NCI-H510A treated with DMSO at 0.1 percent for 48 hours (cell line): ENCODE measurements at regions not wholly inside any gene's neighbourhood (a gene's known extent, or its start where the extent isn't known, plus 50 kb on each side); places are given as distances from the start of the nearest gene placed in this dataset.

Experiments used
- DNase-seq: peaks from one replicate; lab custom pipeline; 2025; lab: John Stamatoyannopoulos, UW

DNA sequence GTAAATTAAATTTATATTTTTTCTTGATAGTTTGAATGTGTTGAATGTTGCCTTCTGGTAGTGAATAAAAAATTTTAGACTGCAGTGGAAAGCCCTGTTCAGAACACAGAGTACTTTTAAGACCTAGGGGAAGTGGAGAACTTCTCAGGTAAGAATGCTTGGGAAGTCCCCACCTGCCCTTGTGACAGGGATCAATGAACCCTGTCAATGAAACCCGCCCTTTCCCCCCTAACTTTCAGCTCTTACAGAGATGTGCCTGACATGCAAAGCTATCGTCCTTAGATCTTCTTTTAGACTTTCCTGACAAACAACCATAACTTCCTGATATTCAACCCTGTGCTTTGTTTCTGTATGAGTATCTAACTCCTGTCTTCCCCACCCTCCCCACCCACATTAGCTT is 562.7 kb downstream of the TLE4 start:
- no peak for DNase-seq

DNA sequence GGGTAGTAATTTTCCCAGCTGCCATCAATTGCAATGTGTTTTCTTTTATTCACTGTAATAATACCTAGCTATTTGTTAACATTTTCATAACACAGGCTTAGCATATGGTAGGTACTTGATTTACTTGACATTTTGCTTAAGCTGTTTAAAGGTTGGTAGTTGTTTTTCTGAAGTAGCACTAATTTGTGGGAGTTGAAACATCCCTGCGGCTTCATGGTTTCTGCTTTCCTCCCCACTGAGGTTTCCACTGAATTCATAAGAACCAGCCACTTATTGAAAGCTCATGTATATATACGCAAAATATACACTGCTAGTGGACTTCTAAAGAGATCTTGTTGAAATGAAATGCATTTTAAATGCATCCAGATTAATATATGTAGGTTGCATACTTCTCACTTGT is 559.9 kb downstream of the TLE4 start:
- DNase-seq, result no peak

DNA sequence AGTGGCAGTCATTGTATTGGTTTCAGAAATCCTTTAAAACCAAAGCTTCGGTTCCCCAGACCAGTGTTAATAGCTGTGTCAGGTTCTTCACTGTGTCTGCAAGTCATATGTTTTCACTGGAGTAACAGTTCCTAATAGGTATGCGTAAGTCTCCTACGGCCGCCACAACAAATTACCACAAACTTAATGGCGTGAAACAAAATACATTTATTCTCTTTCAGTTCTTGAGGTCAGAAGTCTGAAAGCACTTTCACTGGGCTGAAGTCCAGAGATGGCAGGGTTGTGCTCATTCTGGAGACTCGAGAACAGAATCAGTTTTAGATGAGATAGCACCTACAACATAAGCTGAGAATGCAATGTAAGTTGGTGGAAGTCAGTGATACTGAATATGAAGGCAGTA is 556.2 kb downstream of the TLE4 start:
- no peak for DNase-seq

DNA sequence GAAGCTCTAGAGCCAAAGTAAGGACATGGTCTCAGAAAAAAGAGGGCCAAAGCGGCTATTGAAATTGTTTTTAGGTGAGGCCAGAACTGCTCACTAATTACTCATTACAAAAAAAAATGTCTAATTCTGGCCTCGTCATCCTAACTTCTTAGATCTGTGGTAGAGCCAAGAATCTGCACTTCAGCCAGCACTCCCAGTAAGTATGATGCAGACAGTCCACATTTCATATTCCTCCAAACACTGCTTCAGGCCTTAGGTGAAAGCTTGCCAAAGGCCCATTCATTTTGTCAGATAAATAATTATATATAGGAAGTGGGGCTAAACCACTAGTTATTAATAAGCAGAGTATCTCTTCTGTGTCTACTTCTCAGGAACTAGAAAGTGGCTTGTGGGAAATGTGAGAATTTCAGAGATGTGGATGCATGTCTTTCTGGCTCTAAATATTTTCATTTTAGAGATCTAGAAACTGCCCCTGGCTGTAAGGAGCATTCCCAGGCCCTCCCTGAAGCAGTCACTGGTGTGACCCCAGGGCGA is 554.0 kb downstream of the TLE4 start:
- no peak for DNase-seq

DNA sequence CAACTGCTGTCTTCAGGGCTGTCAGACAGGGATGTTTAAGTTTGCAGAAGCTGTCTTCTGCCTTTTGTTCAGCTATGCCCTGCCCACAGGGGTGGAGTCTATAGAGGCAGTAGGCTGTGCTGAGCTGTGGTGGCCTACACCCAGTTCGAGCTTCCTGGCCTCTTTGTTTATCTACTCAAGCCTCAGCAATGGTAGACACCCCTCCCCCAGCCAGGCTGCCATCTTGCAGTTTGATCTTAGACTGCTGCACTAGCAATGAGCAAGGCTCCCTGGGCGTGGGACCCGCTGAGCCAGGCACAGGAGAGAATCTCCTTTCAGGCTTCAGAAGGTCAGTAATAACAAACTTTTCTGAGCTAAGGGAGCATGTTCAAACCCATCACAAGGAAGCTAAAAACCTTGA is 545.3 kb downstream of the TLE4 start:
- DNase-seq, result no peak

DNA sequence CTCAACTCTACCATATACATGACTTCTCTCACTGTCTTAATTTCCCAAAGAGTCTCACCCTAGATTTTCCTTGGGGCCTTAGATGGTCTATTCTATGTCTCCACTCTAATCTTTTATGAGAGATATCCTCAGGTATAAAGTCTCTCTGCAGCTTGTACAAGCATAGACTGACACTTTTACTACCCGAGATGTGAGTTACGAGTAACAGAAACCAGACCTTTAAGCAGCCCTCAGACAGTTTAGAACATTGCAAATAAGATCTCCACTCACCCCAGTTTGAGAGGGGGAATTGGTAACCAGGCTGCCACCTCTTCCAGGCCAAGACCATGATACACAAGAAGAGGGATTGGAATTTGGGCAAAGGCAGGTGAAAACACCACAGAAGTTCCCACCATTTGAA is 542.5 kb downstream of the TLE4 start:
- DNase-seq, result no peak

DNA sequence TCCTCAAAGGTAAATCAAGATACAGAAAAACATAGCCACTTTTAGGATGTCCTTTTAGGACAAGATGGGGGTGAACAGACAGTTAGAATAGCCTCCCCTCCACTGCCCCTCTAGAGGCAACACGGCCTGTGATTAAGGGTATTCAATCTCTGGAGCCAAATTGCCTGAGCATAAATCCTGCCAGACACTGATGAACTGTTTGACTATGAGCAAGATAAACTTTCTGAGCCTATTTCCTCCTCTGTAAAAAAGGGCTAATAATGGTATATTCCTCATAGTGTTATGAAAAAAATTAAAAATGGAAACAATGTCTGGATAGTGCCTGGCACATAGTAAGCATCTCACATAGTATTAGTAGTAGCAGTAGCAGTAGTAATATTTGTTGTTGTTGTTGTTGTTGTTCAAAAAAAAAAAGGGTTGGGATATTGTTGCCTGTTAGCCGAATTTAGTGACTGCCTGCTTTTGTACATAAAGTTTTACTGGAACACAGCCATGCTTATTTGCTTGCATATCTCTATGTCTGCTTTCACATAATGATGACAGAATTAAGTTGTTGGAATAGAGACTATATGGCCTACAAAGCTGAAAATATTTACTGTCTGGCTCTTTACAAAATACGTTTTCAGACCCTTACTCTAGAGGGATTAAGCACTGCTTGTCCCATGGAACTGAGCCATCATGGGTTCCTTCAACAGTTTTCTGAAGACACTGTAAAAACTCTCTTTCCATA is 536.3 kb downstream of the TLE4 start:
- DNase-seq, result no peak

DNA sequence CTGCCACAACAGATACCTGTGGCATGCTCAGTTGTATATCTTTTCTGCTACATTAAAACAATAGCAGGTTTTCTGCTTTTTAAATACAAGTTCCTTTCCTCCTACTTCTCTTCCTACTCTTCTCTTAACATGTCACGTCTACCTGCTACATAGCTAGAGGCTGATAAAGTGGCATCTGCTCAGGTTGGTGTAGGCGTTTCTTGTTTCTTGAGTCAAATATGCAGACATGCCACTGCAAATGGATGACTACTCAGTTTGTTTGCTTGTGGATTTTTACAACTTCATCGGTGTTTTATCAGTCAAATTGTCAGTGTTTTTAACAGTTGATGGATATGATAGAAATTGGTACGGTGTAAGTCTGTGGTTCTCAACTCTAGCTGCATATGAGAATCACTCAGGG is 525.7 kb downstream of the TLE4 start:
- DNase-seq, result no peak

DNA sequence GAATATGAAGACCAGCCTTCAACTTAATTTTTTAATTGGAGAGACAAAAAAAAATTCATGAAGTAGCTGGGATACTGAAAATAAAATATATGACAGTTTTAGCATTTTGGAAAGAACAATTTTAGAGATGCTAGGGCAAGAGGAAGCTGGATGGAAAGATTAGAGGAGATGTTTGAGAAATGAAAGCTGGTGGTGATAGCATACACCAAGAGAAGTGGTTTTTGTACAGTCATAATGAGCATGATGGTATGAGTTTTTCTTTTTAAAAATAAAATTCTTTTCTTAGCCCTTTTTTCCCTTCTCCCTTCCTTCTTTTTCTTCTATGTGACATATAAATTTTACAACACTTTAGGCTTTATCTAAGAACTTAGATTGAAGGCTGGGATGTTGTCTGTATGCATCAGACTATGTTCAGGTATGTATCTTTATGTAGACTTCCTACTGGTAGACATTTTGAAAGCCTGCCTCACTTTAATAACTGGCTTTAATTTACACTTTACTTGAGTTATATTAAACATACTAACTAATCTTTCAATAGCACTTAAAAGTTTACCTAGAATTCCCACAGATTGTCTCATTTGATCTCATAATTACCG is 522.5 kb downstream of the TLE4 start:
- no peak for DNase-seq

DNA sequence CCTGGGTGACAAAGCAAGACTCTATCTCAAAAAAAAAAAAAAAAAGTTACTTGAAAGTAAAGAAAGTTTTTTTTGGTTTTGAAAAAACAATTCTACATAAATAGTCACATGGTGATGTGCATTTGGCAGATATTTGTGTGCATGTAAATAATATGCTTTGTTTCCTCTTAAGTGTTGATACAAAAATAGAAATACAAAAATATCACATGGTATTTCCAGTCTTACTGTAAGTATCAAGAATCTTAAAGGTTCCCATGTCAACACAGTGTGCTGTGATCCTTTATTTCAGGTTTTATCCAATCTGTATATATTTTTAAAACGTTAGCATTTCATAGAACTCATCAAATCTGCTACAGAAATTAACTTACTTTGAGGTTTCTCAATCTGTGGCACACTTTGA is 521.9 kb downstream of the TLE4 start:
- no peak for DNase-seq

DNA sequence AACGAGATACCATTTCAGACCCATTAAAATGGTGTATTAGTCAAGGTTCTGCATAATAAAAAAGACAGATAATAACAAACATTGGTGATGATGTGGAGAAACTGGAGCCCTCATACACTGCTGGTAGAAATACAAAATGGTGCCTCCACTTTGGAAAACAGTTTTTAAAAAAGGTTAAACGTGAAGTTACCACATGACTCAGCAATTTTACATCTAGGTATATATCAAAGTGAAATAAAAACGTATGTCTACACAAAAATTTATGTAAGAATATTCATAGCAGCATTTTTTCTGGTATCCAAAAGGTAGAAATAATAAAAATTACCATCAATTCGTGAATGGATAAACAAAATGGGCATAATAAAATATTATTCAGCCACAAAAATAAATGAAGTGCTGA is 519.8 kb downstream of the TLE4 start:
- no peak for DNase-seq

DNA sequence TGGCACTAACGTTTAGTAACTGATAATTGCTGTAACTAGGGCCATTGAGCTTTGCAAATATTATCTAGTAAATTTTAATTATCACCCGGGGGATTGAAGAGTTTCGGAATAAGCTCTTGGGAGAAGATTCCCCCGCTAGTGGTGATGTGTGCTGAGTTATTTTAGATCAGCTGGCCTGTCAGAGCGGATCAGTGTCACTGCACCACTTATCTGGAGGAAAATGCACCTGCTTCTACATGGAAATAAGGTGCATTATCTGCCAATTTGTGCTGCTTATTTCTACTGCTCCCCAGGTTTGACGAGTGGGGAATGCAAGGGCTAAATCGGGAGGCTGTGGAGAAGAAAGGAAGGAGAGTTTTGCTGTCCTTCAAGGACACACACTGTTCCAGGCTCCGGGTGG is 518.6 kb downstream of the TLE4 start:
- no peak for DNase-seq

DNA sequence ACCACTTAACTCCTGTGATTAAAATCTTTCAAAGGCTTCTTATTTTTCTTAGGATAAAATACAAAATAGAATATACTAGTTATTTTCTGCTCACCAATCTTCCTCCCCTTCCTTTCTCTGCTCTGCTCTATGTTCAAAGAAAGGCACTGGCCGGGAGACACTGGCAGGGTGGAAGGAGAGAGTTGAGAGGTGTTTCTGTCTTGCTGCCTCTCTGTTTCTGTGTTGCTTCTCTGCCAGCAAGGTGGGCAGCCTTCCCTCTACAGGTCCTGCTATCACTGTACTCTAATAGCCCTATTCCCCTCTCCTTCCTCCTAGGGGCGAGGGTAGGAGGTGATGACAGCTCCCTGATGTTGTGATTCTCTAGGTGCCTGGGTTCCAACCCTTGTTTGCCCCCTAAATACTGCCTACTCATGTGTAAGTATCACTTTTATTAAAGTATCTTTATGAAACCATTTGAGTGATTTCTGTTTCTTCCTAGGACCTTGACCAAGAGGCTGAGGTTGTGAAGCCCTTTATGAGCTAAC is 515.1 kb downstream of the TLE4 start:
- DNase-seq, result no peak

DNA sequence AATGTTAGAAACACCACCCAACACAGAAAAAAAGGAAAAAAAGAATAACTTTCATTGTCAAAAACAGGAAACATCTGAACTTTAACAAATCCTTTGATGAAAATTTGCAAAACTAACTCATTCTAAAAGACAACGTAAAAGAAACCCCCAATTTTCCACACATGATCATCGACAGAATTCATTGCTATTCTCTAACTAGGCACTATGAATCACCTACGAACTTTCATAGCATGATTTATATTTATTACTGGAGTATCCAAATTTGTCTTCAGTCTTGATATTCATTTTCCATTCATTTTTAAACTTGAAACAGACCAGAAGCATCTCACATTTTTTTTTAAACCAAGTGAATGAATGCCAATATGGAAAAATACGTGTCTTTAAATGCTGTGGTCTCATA is 514.6 kb downstream of the TLE4 start:
- no peak for DNase-seq

DNA sequence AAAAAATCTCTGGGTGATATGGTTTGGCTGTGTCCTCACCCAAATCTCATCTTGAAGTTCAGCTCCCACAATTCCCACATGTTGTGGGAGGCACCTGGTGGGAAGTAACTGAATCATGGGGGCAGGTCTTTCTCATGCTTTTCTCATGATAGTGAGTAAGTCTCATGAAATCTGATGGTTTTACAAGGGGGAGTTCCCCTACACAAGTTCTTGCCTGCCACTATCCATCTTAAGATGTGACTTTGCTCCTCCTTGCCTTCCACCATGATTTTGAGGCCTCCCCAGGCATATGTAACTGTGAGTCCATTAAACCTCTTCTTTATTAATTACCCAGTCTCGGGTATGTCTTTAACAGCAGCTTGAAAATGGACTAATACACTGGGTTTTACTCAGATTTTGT is 513.9 kb downstream of the TLE4 start:
- no peak for DNase-seq

DNA sequence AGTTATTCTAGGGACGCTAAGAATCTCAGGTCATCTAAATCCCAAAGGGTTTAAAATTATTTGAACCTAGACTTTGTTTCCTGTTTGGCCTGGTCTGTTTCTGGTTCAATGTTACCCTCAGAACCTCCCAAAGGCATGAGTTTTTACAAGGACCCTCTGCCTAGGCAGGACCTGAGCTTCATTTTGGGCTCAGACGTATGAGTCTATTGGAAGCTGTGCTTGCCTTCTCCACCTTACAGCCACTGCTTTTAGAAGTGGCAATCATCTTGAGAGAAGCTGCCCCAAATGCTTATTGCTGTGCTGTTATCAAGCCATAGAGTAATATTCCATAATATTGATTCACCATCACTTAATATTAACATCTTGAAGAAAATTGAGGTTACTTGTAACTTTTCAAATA is 510.4 kb downstream of the TLE4 start:
- no peak for DNase-seq

DNA sequence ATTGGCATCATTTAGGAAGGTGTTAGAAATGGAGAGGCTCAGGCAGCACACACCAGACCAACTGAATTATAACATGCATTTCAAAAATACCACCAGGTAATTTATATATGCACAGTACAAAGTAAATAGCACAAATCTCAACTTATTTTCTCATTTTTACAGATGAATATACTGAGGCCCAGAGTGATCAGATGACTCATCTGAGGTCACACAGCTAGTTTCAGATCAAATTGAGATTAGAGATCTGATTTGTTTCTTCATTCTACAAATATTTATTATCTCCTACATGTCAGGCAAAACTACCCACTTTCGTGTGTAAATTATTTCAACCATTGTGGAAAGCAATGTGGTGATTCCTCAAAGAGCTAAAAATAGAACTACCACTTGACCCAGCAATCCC is 507.1 kb downstream of the TLE4 start:
- no peak for DNase-seq

DNA sequence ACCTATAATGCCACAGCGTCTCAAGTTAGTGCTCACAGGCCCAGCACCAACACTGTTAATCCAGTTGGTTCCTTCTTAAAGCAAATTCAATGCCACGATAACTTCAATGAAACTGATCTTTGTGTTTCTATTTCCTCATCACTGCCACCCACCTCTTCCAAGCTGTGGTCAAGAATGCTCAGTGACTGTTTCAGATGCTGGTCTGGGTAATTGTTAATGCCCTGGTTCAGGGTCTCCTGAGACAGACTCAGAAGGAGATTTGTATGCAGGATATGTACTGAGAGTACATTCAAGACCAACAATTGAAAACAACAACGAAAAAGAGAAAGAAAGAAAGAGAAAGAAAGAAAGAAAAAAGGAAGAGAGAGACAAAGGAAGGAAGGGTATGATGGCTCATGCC is 505.3 kb downstream of the TLE4 start:
- no peak for DNase-seq

DNA sequence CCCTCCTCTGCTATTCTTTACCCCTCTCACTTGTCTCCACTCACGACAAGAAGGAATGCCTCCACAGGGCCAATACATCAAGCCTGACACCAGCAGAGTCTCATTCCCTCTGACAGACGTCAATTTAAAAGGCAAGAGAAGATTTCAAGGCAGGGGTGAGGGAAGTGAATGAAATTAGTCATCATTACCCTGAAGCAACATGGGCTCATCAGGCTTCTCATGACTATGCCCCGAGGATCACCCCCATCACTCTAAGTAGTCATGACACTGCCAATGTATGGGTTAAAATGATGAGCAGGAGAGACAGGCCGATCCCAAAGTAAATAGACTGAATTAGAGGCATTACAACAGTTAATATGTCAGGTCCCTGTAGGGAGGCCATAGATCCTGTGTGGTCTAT is 504.4 kb downstream of the TLE4 start:
- DNase-seq, result no peak

DNA sequence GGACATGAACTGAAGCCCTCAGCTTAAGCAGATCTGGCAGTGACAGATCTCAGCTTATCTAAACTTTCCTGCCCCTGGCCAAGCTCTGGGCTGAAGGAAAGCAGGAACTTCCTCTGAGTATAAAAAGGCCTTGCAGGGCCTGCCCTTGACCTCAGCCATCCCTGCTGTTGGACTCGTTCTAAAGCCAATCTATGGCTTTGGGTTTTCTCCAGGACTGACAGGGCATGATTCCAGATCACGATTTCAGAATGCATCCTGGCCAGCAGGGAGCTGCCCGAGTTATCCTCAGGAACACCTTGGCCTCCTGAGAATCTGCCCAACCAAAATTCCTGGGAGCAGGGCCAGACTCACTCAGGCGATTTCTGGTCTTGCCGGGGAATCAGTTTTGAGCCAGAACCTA is 502.7 kb downstream of the TLE4 start:
- DNase-seq, result no peak

DNA sequence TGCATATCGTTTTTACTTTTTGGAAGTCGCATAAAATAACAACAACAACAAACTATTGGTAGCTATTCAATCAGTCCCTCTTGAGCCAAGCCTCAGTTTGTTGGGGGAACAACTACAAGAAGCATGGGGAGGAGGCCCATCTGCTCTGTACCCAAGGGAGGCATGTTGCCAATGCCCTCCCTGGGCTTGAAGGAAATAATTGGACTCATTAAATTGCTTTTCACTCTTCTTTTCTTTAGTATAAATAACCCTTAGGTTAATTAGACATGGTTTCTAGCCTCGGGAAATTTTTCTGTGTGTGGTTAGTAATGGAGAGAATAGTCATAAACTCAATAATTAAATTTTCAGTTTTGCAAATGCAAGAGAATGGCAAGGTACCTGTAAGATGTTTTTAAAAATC is 500.7 kb downstream of the TLE4 start:
- no peak for DNase-seq

DNA sequence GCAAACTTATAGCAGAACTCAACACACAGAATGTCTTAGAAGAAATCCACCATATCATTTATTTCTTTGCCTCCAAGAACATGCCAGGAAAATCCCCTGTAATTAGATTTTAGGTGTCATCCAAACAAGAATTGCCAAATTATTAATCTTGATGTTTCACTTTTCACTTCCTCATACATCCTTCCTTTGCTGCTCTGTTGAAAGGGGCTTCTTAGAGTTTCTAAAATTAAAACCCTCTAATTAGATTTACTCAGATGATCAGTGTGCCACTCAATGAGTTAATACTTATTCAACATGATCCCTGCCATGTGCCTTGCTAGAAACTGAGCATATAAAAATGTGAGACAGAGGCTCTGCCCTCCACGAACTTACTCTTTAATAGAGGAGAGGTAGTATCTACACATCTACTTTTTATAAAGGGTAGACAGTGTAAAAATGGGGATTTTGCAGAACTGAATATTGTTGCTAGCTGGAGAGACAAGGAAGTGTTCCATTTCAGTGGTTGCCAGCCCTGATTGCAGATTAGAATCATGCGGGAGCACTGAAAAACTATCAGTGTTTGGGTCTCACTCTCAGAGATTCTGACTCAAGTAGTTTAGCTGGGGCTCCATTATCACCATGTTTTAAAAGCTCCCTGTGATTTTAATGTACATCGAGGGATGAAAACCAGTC is 498.4 kb downstream of the TLE4 start:
- no peak for DNase-seq

DNA sequence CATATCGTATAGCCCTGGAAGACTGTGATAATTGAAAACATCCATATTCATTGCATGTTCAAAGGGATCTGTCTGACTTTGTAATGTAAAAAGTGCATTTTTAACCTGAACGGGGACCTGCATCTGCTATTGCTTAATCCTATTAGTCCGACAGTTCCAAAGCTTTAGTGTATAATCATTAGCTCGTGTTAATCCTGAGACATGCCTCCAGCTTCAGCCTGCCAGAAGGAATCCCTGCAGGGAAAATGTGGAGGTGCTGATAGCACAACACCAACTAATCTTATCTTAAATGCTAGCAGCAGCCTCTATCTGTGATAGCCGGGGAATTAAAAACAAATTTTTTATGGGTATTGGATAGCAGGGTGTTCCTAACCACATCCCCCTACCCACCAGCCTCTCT is 495.2 kb downstream of the TLE4 start:
- DNase-seq, result no peak
